Heart left ventricle (tissue), 13 donors: ENCODE measurements at regions not wholly inside any gene's neighbourhood (a gene's known extent, or its start where the extent isn't known, plus 50 kb on each side); places are given as distances from the start of the nearest gene placed in this dataset.

ENCODE experiments used
- CTCF ChIP-seq, 12 donors: fragments of 200-600 bp; sonication (generic) in 4 of 12; IDR thresholded peaks; one replicate each; pipeline versions ENCODE4 v1.5.0 to v1.8.0; 2018 to 2022; ENCODE audit warnings: antibody characterized with exemption in 12 of 12, mild to moderate bottlenecking in 5 of 12
- POLR2A ChIP-seq, 2 donors: fragments of 450-650 bp; IDR thresholded peaks; one replicate each; pipeline ENCODE4 v1.6.1; 2017; ENCODE audit warnings: antibody characterized with exemption in 2 of 2, mild to moderate bottlenecking in 2 of 2, moderate library complexity in 2 of 2
- donor health status: ischemic (EF 13 %, LVEDD 7.1; RV severe dilation, severe dysfunction).
- donor health status: DM: no; HTN: yes; CAD: no.
- donor health status: DM: no; HTN: no; CAD: no.
- donor health status: ischemic (EF 25% LVEDD 6.9; RV normal size, moderate dysfunction).
- donor health status: ischemic (EF 25% LVEDD 5.7; RV mildly dilated, moderate dysfunction).
- donor health status: ischemic (EF 35%, LVEDD 5.7; RV mildly dilated, moderate dysfunction).
- donor health status: nonischemic (EF 11% LVEDD 7.7; RV severe dilation, severe dysfunction).
- donor health status: DM: yes; HTN: yes; CAD: no.
- donor health status: PGD.
- donor health status: ischemic (EF 29% LVEDD 5.4; RV normal size, mild dysfunction).
- donor health status: nonischemic (EF 23%, LVEDD 6.1; RV moderate dilation, normal function).

DNA sequence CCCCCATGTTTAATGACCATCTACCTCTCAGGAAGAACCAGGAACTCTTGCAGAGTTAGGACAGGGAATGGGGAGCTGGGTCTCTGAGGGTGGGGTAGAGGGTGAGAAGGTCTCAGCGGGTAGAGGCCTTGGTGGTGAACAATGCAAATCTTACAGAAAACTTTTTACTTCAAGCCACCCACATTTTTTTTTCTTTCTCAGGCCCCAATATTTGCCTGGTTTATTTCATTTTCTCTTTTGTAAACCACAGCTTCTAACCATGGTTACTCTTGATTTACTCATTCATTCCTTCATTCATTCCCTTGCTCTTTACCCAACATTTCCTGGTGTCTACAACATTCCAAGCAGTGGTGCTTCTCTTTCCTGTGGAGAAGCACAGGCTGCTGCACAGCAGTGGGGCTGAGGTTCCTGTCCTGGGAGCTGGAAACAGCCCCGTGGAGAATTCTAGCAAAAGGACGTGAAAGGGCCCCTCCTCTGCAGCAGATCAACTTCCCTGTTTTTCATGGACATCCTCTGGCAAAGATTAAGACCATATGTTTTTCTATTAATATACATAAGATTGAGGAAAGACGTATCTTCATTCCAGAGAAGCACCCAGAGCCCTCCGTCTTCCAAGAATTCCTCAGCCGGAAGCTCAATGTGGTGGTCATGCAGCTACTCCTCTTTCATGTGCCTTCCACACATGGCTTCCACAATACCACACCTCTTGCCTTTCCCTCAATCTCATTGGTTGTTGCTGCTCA, 224.4 kb upstream of the SESN3 start:
- TF ChIP-seq CTCF (IDR thresholded peaks at IDR 0.05) = no peak
- no peak for TF ChIP-seq POLR2A (IDR thresholded peaks at IDR 0.05)
